GM23338 (cell line): ENCODE measurements at regions not wholly inside any gene's neighbourhood (a gene's known extent, or its start where the extent isn't known, plus 50 kb on each side); places are given as distances from the start of the nearest gene placed in this dataset.

Experiments
- ATAC-seq: fragments of 200-7000 bp; cut with Tn5 transposase; 3 replicates; pipeline ENCODE4 v1.9.1; 2020
- DNase-seq: peaks from one replicate; pipeline ENCODE4 v3.0.0-alpha.2; 2015; ENCODE audit warnings: low spot score
- H2AFZ ChIP-seq: fragments of 200-600 bp; sonication (generic); 2 replicates; pipeline ENCODE4 v1.8.0; 2016; ENCODE audit warnings: antibody characterized with exemption, mild to moderate bottlenecking, moderate library complexity
- H3F3A ChIP-seq: fragments of 200-600 bp; sonication (generic); replicated peaks from 2 replicates; pipeline ENCODE4 v1.8.0; 2017; ENCODE audit warnings: antibody characterized with exemption, mixed run types, low read depth
- H3K27ac ChIP-seq: fragments of 200-600 bp; sonication (generic); 2 replicates; pipeline ENCODE4 v1.6.1; 2016; ENCODE audit warnings: low read depth
- H3K27me3 ChIP-seq: fragments of 200-600 bp; sonication (generic); 2 replicates; pipeline ENCODE4 v1.8.0; 2016; ENCODE audit warnings: mild to moderate bottlenecking, mixed run types, moderate library complexity; ENCODE audit not compliant: insufficient read depth
- H3K36me3 ChIP-seq: fragments of 200-600 bp; sonication (generic); 2 replicates; pipeline ENCODE4 v1.8.0; 2016; ENCODE audit warnings: mild to moderate bottlenecking; ENCODE audit not compliant: insufficient read depth
- H3K4me1 ChIP-seq: fragments of 200-600 bp; sonication (generic); 2 replicates; pipeline ENCODE4 v1.8.0; 2016; ENCODE audit warnings: mild to moderate bottlenecking, moderate library complexity; ENCODE audit not compliant: insufficient read depth
- H3K4me2 ChIP-seq: fragments of 200-600 bp; sonication (generic); 2 replicates; pipeline ENCODE4 v1.7.1; 2017; ENCODE audit warnings: mixed run types
- H3K4me3 ChIP-seq: fragments of 200-600 bp; sonication (generic); 2 replicates; pipeline ENCODE4 v1.6.1; 2016; ENCODE audit warnings: mixed run types
- H3K79me2 ChIP-seq: fragments of 200-600 bp; sonication (generic); replicated peaks from 2 replicates; pipeline ENCODE4 v1.8.0; 2017; ENCODE audit warnings: mild to moderate bottlenecking; ENCODE audit not compliant: insufficient read depth
- H3K9me2 ChIP-seq: fragments of 200-600 bp; sonication (generic); 2 replicates; pipeline ENCODE4 v1.8.0; 2017; ENCODE audit not compliant: insufficient read depth
- H4K20me1 ChIP-seq: fragments of 200-600 bp; sonication (generic); replicated peaks from 2 replicates; pipeline ENCODE4 v1.8.0; 2017; ENCODE audit warnings: mild to moderate bottlenecking; ENCODE audit not compliant: insufficient read depth
- H3K27ac Mint-ChIP-seq: 2 replicates; pipeline ENCODE4 v1.8.0; 2020; ENCODE audit warnings: inconsistent platforms, mild to moderate bottlenecking, moderate library complexity, mixed read lengths
- H3K27me3 Mint-ChIP-seq: 3 replicates; pipeline ENCODE4 v1.8.0; 2022; ENCODE audit warnings: low read depth, mild to moderate bottlenecking, moderate library complexity, mixed read lengths, inconsistent platforms; ENCODE audit not compliant: insufficient read depth, poor library complexity
- H3K36me3 Mint-ChIP-seq: 3 replicates; pipeline ENCODE4 v1.8.0; 2021; ENCODE audit warnings: low read depth, mild to moderate bottlenecking, inconsistent platforms, moderate library complexity, mixed read lengths
- H3K4me1 Mint-ChIP-seq: 3 replicates; pipeline ENCODE4 v1.8.0; 2020; ENCODE audit warnings: mild to moderate bottlenecking, inconsistent platforms, mixed read lengths
- H3K4me3 Mint-ChIP-seq: 3 replicates; pipeline ENCODE4 v1.8.0; 2021; ENCODE audit warnings: moderate library complexity, mild to moderate bottlenecking, inconsistent platforms, mixed read lengths
- H3K9me3 Mint-ChIP-seq: 3 replicates; pipeline ENCODE4 v1.8.0; 2020; ENCODE audit warnings: moderate library complexity, mild to moderate bottlenecking, inconsistent platforms, mixed read lengths
- CTCF ChIP-seq, 2 experiments: fragments of 200-600 bp in 1 of 2; sonication (generic) in 1 of 2; conservative IDR thresholded peaks; 2 replicates each; pipeline versions ENCODE4 v1.5.1 to v1.6.1; 2016 to 2017; ENCODE audit warnings: antibody characterized with exemption in 2 of 2, low read depth in 2 of 2, mild to moderate bottlenecking in 2 of 2, moderate library complexity in 1 of 2
- ETS1 ChIP-seq: IDR thresholded peaks from 2 replicates; pipeline ENCODE4 v1.6.1; 2016; ENCODE audit warnings: antibody characterized with exemption
- EZH2 ChIP-seq: fragments of 200-600 bp; sonication (generic); IDR thresholded peaks from one replicate; pipeline ENCODE4 v1.8.0; 2017; ENCODE audit warnings: antibody characterized with exemption, mild to moderate bottlenecking, low read depth; ENCODE audit not compliant: unreplicated experiment
- JUNB ChIP-seq: IDR thresholded peaks from one replicate; pipeline ENCODE4 v1.6.1; 2016; ENCODE audit warnings: antibody characterized with exemption; ENCODE audit not compliant: unreplicated experiment
- NANOG ChIP-seq: IDR thresholded peaks from 2 replicates; pipeline ENCODE4 v1.6.1; 2016; ENCODE audit warnings: antibody characterized with exemption, borderline replicate concordance
- POLR2AphosphoS5 ChIP-seq: IDR thresholded peaks from 2 replicates; pipeline ENCODE4 v1.6.1; 2016; ENCODE audit warnings: antibody characterized with exemption, low read depth
- STAT1 ChIP-seq: IDR thresholded peaks from one replicate; pipeline ENCODE4 v1.6.1; 2016; ENCODE audit warnings: antibody characterized with exemption; ENCODE audit not compliant: unreplicated experiment
- ZNF114 ChIP-seq: fragments of 250-450 bp; sonication (Bioruptor Pico); IDR thresholded peaks from 2 replicates; pipeline ENCODE4 v1.5.0; 2020; ENCODE audit warnings: mild to moderate bottlenecking, moderate library complexity
- ZNF331 ChIP-seq: fragments of 250-450 bp; sonication (Bioruptor Pico); IDR thresholded peaks from 2 replicates; pipeline ENCODE4 v1.5.0; 2020; ENCODE audit warnings: low read depth, mild to moderate bottlenecking, moderate library complexity
- ZNF462 ChIP-seq: fragments of 250-450 bp; sonication (Bioruptor Pico); IDR thresholded peaks from 2 replicates; pipeline ENCODE4 v1.5.0; 2020; ENCODE audit warnings: mild to moderate bottlenecking, moderate library complexity
- TF ChIP-seq, protein P1 (sequence below): IDR thresholded peaks from one replicate; pipeline ENCODE4 v1.6.1; 2018; ENCODE audit warnings: antibody characterized with exemption; ENCODE audit not compliant: unreplicated experiment

DNA sequence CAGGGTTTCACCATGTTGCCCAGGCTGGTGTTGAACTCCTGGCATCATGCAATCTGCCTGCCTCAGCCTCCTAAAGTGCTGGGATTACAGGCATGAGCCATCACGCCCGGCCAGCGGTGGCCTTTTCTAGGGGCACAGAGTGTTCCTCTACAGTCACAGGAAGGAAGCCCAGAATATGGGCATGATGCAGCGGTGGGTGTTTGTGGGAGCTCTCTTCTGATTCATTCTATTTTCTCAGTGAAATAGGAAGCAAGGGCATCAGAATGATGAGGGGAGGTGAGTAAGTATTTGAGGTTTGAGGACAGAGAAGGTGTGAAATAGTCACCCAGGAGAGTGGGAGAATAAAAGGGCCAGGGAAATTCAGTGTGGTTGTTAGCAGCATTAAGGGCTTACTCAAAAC is 70.3 kb upstream of the PSME4 start:
- Mint-ChIP-seq H3K27me3 (peaks cover 6% of the 10 kb centered on the region), H3K4me1 (no peaks in the 10 kb centered on the region)

More for the DNA sequence above, 70.3 kb upstream of the PSME4 start:
- Histone ChIP-seq H3K4me1 (no peaks in the 10 kb centered on the region), H3K4me2 (no peak overlapping the region), H3F3A (no peaks in the 10 kb centered on the region), H3K27ac (no peak overlapping the region), H2AFZ (no peak overlapping the region), H3K4me3 (no peak overlapping the region), H3K79me2 (no peaks in the 10 kb centered on the region), H3K36me3 (no peaks in the 10 kb centered on the region), H3K9me2 (no peaks in the 10 kb centered on the region), H4K20me1 (no peaks in the 10 kb centered on the region), H3K27me3 (no peaks in the 10 kb centered on the region)
- no peak overlapping the region for H3K27ac Mint-ChIP-seq
- TF ChIP-seq NANOG: no peak
- TF ChIP-seq ZNF114 (CRISPR knock-in tag): no peak
- TF ChIP-seq ETS1: no peak
- no peak for TF ChIP-seq CTCF (conservative IDR thresholded peaks at IDR 0.05; ENCODE audit: low read depth in 2 of 2)
- TF ChIP-seq STAT1: no peak
- TF ChIP-seq ZNF462: no peak
- TF ChIP-seq POLR2AphosphoS5: no peak
- no peak for TF ChIP-seq EZH2
- TF ChIP-seq, protein P1, sequence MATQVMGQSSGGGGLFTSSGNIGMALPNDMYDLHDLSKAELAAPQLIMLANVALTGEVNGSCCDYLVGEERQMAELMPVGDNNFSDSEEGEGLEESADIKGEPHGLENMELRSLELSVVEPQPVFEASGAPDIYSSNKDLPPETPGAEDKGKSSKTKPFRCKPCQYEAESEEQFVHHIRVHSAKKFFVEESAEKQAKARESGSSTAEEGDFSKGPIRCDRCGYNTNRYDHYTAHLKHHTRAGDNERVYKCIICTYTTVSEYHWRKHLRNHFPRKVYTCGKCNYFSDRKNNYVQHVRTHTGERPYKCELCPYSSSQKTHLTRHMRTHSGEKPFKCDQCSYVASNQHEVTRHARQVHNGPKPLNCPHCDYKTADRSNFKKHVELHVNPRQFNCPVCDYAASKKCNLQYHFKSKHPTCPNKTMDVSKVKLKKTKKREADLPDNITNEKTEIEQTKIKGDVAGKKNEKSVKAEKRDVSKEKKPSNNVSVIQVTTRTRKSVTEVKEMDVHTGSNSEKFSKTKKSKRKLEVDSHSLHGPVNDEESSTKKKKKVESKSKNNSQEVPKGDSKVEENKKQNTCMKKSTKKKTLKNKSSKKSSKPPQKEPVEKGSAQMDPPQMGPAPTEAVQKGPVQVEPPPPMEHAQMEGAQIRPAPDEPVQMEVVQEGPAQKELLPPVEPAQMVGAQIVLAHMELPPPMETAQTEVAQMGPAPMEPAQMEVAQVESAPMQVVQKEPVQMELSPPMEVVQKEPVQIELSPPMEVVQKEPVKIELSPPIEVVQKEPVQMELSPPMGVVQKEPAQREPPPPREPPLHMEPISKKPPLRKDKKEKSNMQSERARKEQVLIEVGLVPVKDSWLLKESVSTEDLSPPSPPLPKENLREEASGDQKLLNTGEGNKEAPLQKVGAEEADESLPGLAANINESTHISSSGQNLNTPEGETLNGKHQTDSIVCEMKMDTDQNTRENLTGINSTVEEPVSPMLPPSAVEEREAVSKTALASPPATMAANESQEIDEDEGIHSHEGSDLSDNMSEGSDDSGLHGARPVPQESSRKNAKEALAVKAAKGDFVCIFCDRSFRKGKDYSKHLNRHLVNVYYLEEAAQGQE: no peak
- TF ChIP-seq JUNB: no peak
- no peak for TF ChIP-seq ZNF331
- H3K36me3 Mint-ChIP-seq: peaks cover 5% of the 10 kb centered on the region; the same call in 2 of the 3 replicates
- ATAC-seq (no peak), DNase-seq (no peak)
- no peak overlapping the region for H3K4me3 Mint-ChIP-seq
- H3K9me3 Mint-ChIP-seq: peaks cover 7% of the 10 kb centered on the region; the same call in 2 of the 3 replicates
